ENCODE measurements at regions not wholly inside any gene's neighbourhood (a gene's known extent, or its start where the extent isn't known, plus 50 kb on each side); places are given as distances from the start of the nearest gene placed in this dataset.

- DNase-seq, result no peak
- Mint-ChIP-seq H3K36me3 (ENCODE audit: low read depth) (no peaks in the 10 kb centered on the region), H3K4me1 (no peaks in the 10 kb centered on the region), H3K9me3 (peaks cover 5% of the 10 kb centered on the region), H3K27ac (no peak overlapping the region), H3K27me3 (no peaks in the 10 kb centered on the region), H3K4me3 (no peak overlapping the region)
- ChIA-PET POLR2A (no interaction called here), CTCF (no interaction called here)
- no peak for ATAC-seq (ENCODE audit: low read depth)
- intact Hi-C loops (cut with micrococcal nuclease), result no loop called here
- TF ChIP-seq CTCF (IDR thresholded peaks at IDR 0.05), result no peak
Measured at GRCh38 chr6:121932076-121932991, 467.1 kb upstream of the HSF2 start.

- ATAC-seq (ENCODE audit: low read depth), result no peak
- no peak for DNase-seq
- Mint-ChIP-seq H3K27ac (no peak overlapping the region), H3K27me3 (no peaks in the 10 kb centered on the region), H3K9me3 (peaks cover 8% of the 10 kb centered on the region), H3K4me3 (no peak overlapping the region), H3K4me1 (no peaks in the 10 kb centered on the region), H3K36me3 (ENCODE audit: low read depth) (no peaks in the 10 kb centered on the region)
- POLR2A ChIA-PET, result no interaction called here
- no peak for TF ChIP-seq CTCF (IDR thresholded peaks at IDR 0.05)
- intact Hi-C loops (cut with micrococcal nuclease), result no loop called here
- CTCF ChIA-PET, result no interaction called here
Measured at GRCh38 chr6:121934451-121934850, 465.0 kb upstream of the HSF2 start.

- no peaks in the 10 kb centered on the region for H3K27me3 Mint-ChIP-seq
- ATAC-seq (ENCODE audit: low read depth) (no peak), DNase-seq (no peak)
- TF ChIP-seq CTCF (IDR thresholded peaks at IDR 0.05), result no peak
- no peak overlapping the region for H3K4me3 Mint-ChIP-seq
- H3K4me1 Mint-ChIP-seq, result no peaks in the 10 kb centered on the region
- ChIA-PET POLR2A (no interaction called here), CTCF (no interaction called here)
- H3K9me3 Mint-ChIP-seq, result peaks cover 9% of the 10 kb centered on the region
- no peaks in the 10 kb centered on the region for H3K36me3 Mint-ChIP-seq (ENCODE audit: low read depth)
- intact Hi-C loops (cut with micrococcal nuclease), result no loop called here
- no peak overlapping the region for H3K27ac Mint-ChIP-seq
Measured at GRCh38 chr6:121940728-121941127, 458.7 kb upstream of the HSF2 start.

GRCh38 chr6:121944354-121944753 lies 455.1 kb upstream of the HSF2 start:
- no peaks in the 10 kb centered on the region for H3K27me3 Mint-ChIP-seq
- H3K4me1 Mint-ChIP-seq, result no peaks in the 10 kb centered on the region
- POLR2A ChIA-PET, result interaction anchor here (0.6 kb wide), 1 partner anchor 25 kb away, joined by 3 read pairs; no protein-coding TSS in a partner anchor
- no peaks in the 10 kb centered on the region for H3K36me3 Mint-ChIP-seq (ENCODE audit: low read depth)
- intact Hi-C loops (cut with micrococcal nuclease), result no loop called here
- DNase-seq, result no peak
- peaks cover 5% of the 10 kb centered on the region for H3K9me3 Mint-ChIP-seq
- CTCF ChIA-PET, result no interaction called here
- H3K4me3 Mint-ChIP-seq, result no peak overlapping the region
- no peak for TF ChIP-seq CTCF (IDR thresholded peaks at IDR 0.05)
- no peak overlapping the region for H3K27ac Mint-ChIP-seq
- no peak for ATAC-seq (ENCODE audit: low read depth)

- intact Hi-C loops (cut with micrococcal nuclease), result no loop called here
- DNase-seq (no peak), ATAC-seq (ENCODE audit: low read depth) (no peak)
- Mint-ChIP-seq H3K9me3 (peaks cover 5% of the 10 kb centered on the region), H3K4me1 (no peaks in the 10 kb centered on the region), H3K4me3 (no peak overlapping the region), H3K27me3 (no peaks in the 10 kb centered on the region), H3K27ac (no peak overlapping the region), H3K36me3 (ENCODE audit: low read depth) (no peaks in the 10 kb centered on the region)
- ChIA-PET POLR2A (no interaction called here), CTCF (no interaction called here)
- TF ChIP-seq CTCF (IDR thresholded peaks at IDR 0.05), result no peak
Measured at GRCh38 chr6:121951123-121951522, 448.3 kb upstream of the HSF2 start.

All from activated B cell treated with CpG ODN at 0.5 μM for 24 hours (primary cell).